Peyer's patch (tissue), 4 donors: ENCODE measurements at regions not wholly inside any gene's neighbourhood (a gene's known extent, or its start where the extent isn't known, plus 50 kb on each side); places are given as distances from the start of the nearest gene placed in this dataset.

Experiments
- POLR2A ChIP-seq, 2 donors: fragments of 450-650 bp; IDR thresholded peaks; one replicate each; pipeline ENCODE4 v1.5.1; 2017; ENCODE audit warnings: antibody characterized with exemption in 2 of 2, mild to moderate bottlenecking in 2 of 2, moderate library complexity in 2 of 2
- TF ChIP-seq, protein P1 (sequence below), 6 experiments: fragments of 450-650 bp in 4 of 6; fragments of 200-600 bp in 2 of 6; sonication (generic) in 1 of 6; IDR thresholded peaks; one replicate each; pipeline ENCODE4 v1.5.1; 2017 to 2019; ENCODE audit warnings: antibody characterized with exemption in 6 of 6, mild to moderate bottlenecking in 3 of 6, moderate library complexity in 1 of 6

DNA sequence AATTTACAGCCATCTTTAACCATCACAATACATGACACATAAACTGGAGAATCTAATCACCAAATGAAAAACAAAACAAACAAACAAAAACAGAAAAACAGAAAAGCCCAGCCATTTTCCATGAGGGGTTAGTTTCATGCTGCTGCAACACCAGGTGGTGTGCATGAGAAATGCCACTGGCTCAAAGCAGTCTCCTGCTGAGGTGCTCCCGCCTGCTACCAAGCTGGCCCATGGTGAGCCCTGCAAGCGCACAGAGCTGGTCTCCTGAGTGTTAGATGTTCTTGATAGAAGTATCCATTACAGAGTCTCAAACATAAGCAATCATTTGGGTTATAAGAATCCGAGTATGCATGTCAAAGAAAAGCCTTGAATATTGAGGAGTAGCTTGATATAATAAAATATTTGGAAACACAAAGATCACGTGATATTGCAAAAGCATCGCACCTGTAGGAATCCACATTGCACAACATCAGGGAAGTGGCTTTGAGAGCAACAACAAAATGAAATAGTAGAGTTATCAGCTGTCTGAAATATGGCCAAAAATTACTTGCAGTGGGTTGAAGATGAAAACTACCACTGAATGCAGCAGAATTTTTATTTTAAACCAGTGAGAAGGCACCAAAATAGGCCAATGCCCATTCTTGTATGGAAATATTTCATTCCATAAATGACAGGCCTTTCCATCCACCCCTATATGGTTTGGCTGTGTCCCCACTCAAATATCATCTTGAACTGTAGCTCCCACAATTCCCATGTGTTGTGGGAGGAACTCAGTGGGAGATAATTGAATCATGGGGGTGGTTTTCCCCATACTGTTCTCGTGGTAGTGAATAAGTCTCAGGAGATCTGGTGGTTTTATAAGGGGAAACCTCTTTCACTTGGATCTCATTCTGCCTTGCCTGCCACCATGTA lies 194.8 kb downstream of the SYK start:
- TF ChIP-seq, protein P1, sequence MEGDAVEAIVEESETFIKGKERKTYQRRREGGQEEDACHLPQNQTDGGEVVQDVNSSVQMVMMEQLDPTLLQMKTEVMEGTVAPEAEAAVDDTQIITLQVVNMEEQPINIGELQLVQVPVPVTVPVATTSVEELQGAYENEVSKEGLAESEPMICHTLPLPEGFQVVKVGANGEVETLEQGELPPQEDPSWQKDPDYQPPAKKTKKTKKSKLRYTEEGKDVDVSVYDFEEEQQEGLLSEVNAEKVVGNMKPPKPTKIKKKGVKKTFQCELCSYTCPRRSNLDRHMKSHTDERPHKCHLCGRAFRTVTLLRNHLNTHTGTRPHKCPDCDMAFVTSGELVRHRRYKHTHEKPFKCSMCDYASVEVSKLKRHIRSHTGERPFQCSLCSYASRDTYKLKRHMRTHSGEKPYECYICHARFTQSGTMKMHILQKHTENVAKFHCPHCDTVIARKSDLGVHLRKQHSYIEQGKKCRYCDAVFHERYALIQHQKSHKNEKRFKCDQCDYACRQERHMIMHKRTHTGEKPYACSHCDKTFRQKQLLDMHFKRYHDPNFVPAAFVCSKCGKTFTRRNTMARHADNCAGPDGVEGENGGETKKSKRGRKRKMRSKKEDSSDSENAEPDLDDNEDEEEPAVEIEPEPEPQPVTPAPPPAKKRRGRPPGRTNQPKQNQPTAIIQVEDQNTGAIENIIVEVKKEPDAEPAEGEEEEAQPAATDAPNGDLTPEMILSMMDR (IDR thresholded peaks at IDR 0.05) = no peak
- TF ChIP-seq POLR2A (IDR thresholded peaks at IDR 0.05) = no peak
